Stomach (tissue), 8 donors: ENCODE measurements at regions not wholly inside any gene's neighbourhood (a gene's known extent, or its start where the extent isn't known, plus 50 kb on each side); places are given as distances from the start of the nearest gene placed in this dataset.

Experiments used
- DNase-seq, 2 donors: peaks; one replicate each; pipeline versions ENCODE4 v3.0.0 to v3.0.0-alpha.2; 2013 to 2019
- H3K27ac ChIP-seq, 5 donors: fragments of 200-600 bp in 4 of 5; sonication (generic) in 4 of 5; one replicate each; pipeline ENCODE4 v1.5.1; 2013 to 2019; ENCODE audit warnings: mild to moderate bottlenecking in 1 of 5, moderate library complexity in 1 of 5
- H3K27me3 ChIP-seq, 3 donors: fragments of 200-600 bp; sonication (generic); one replicate each; pipeline ENCODE4 v1.5.1; 2017 to 2019; ENCODE audit warnings: mixed run types in 1 of 3
- H3K36me3 ChIP-seq, 4 donors: fragments of 200-600 bp; sonication (generic); 1 replicate in 3 of 4; 2 replicates in 1 of 4; pipeline ENCODE4 v1.5.1; 2016 to 2019
- H3K4me1 ChIP-seq, 4 donors: fragments of 200-600 bp; sonication (generic); one replicate each; pipeline ENCODE4 v1.5.1; 2016 to 2019
- H3K4me3 ChIP-seq, 4 donors: fragments of 200-600 bp; sonication (generic) in 3 of 4; one replicate each; pipeline ENCODE4 v1.5.1; 2016 to 2019; ENCODE audit warnings: mild to moderate bottlenecking in 1 of 4
- H3K9me3 ChIP-seq, 4 donors: fragments of 200-600 bp; sonication (generic); one replicate each; pipeline ENCODE4 v1.5.1; 2016 to 2019
- CTCF ChIP-seq, 7 experiments: fragments of 450-650 bp in 4 of 7; fragments of 200-600 bp in 3 of 7; sonication (generic) in 3 of 7; IDR thresholded peaks; one replicate each; pipeline ENCODE4 v1.5.1; 2016 to 2019; ENCODE audit warnings: antibody characterized with exemption in 7 of 7, control low read depth in 2 of 7, mild to moderate bottlenecking in 1 of 7
- EP300 ChIP-seq: sonication (generic); formaldehyde crosslinking; IDR thresholded peaks from one replicate; pipeline ENCODE4 v1.6.1; 2017; ENCODE audit warnings: antibody characterized with exemption
- POLR2A ChIP-seq, 4 donors: fragments of 450-650 bp; IDR thresholded peaks; one replicate each; pipeline ENCODE4 v1.6.1; 2016; ENCODE audit warnings: antibody characterized with exemption in 4 of 4, control low read depth in 2 of 4, mild to moderate bottlenecking in 1 of 4, moderate library complexity in 1 of 4
- POLR2AphosphoS5 ChIP-seq, 3 donors: sonication (generic); formaldehyde crosslinking; IDR thresholded peaks; one replicate each; pipeline ENCODE4 v1.6.1; 2016; ENCODE audit warnings: antibody characterized with exemption in 3 of 3
- WGBS, 5 donors: extraction: QIAGEN DNeasy Blood & Tissue Kit in 3 of 5; methylation state at CpG; one replicate each; pipeline versions ENCODE4 v1.1.5 to v1.1.7; 2013 to 2018; 5-methylcytosine and 5-hydroxymethylcytosine counted together
- intact Hi-C: fragments of 100-400 bp; cut with DNase I; formaldehyde crosslinking; loops from one replicate; pipeline ENCODE4 v1.15.1; 2023; ENCODE audit warnings: low total_unique reads
- donor health status: healthy with polysubstance abuse.
- donor health status: Bipolar disorder and iron deficiency.
- donor health status: healthy.

- no peak overlapping the region for H3K4me3 ChIP-seq
- intact Hi-C loops, result no loop called here
- 83 to 94% (median 87%) methylated on average over 2 of the region's 2 CpGs for WGBS, 5 donors
Measured at GRCh38 chr2:145743011-145743410, 1223.1 kb upstream of the ZEB2 start.

GRCh38 chr2:145741636-145742035, 1221.7 kb upstream of the ZEB2 start:
- TF ChIP-seq CTCF (IDR thresholded peaks at IDR 0.05) (no peak), POLR2AphosphoS5 (IDR thresholded peaks at IDR 0.05) (no peak), EP300 (no peak), POLR2A (IDR thresholded peaks at IDR 0.05) (no peak)
- H3K27me3 ChIP-seq, result no peaks in the 10 kb centered on the region
- no peaks in the 10 kb centered on the region for H3K4me1 ChIP-seq
- H3K27ac ChIP-seq, result no peak overlapping the region
- DNase-seq, result no peak
- no peaks in the 10 kb centered on the region for H3K36me3 ChIP-seq
- no peak overlapping the region for H3K4me3 ChIP-seq
- intact Hi-C loops, result no loop called here
- 73 to 97% (median 92%) methylated on average over 1 of the region's 1 CpG for WGBS, 5 donors
- H3K9me3 ChIP-seq, result no peaks in the 10 kb centered on the region

More at GRCh38 chr2:145743011-145743410, 1223.1 kb upstream of the ZEB2 start:
- peak in 1 of 2 donors; percentile 26 for DNase-seq
- Histone ChIP-seq H3K36me3 (no peaks in the 10 kb centered on the region), H3K27me3 (no peaks in the 10 kb centered on the region), H3K4me1 (no peaks in the 10 kb centered on the region), H3K9me3 (no peaks in the 10 kb centered on the region), H3K27ac (no peak overlapping the region)
- TF ChIP-seq POLR2A (IDR thresholded peaks at IDR 0.05) (no peak), CTCF (IDR thresholded peaks at IDR 0.05) (no peak), EP300 (no peak), POLR2AphosphoS5 (IDR thresholded peaks at IDR 0.05) (no peak)

- H3K36me3 ChIP-seq, result no peaks in the 10 kb centered on the region
- DNase-seq, result no peak
- TF ChIP-seq POLR2A (IDR thresholded peaks at IDR 0.05), result no peak
- TF ChIP-seq EP300, result no peak
- no peak for TF ChIP-seq POLR2AphosphoS5 (IDR thresholded peaks at IDR 0.05)
- TF ChIP-seq CTCF (IDR thresholded peaks at IDR 0.05), result no peak
- no peaks in the 10 kb centered on the region for H3K27me3 ChIP-seq
- no peak overlapping the region for H3K27ac ChIP-seq
- 82 to 96% (median 88%) methylated on average over 2 of the region's 2 CpGs for WGBS, 5 donors
- intact Hi-C loops, result no loop called here
- H3K9me3 ChIP-seq, result no peaks in the 10 kb centered on the region
- H3K4me3 ChIP-seq, result no peak overlapping the region
- H3K4me1 ChIP-seq, result no peaks in the 10 kb centered on the region
Measured at GRCh38 chr2:145741181-145741580, 1221.3 kb upstream of the ZEB2 start.

- Histone ChIP-seq H3K27ac (no peak overlapping the region), H3K4me3 (no peak overlapping the region), H3K9me3 (no peaks in the 10 kb centered on the region), H3K4me1 (no peaks in the 10 kb centered on the region), H3K36me3 (no peaks in the 10 kb centered on the region), H3K27me3 (no peaks in the 10 kb centered on the region)
- WGBS, 5 donors, result 82 to 95% (median 86%) methylated on average over 3 of the region's 3 CpGs
- no peak for TF ChIP-seq EP300
- TF ChIP-seq CTCF (IDR thresholded peaks at IDR 0.05), result no peak
- TF ChIP-seq POLR2A (IDR thresholded peaks at IDR 0.05), result no peak
- no peak for TF ChIP-seq POLR2AphosphoS5 (IDR thresholded peaks at IDR 0.05)
- intact Hi-C loops, result no loop called here
- DNase-seq, result no peak
Measured at GRCh38 chr2:145740302-145740701, 1220.4 kb upstream of the ZEB2 start.
